GM21737 (cell line): ENCODE measurements at regions not wholly inside any gene's neighbourhood (a gene's known extent, or its start where the extent isn't known, plus 50 kb on each side); places are given as distances from the start of the nearest gene placed in this dataset.
"Not testable (repeated sequence)": the region's sequence is repeated elsewhere in the genome, so short reads cannot be mapped to it uniquely, and the experiment has no call there.

ENCODE experiments used
- ATAC-seq: cut with Tn5 transposase; IDR thresholded peaks from one replicate; pipeline ENCODE4 v1.9.1; 2021; ENCODE audit warnings: mild to moderate bottlenecking, moderate library complexity; ENCODE audit not compliant: unreplicated experiment

DNA sequence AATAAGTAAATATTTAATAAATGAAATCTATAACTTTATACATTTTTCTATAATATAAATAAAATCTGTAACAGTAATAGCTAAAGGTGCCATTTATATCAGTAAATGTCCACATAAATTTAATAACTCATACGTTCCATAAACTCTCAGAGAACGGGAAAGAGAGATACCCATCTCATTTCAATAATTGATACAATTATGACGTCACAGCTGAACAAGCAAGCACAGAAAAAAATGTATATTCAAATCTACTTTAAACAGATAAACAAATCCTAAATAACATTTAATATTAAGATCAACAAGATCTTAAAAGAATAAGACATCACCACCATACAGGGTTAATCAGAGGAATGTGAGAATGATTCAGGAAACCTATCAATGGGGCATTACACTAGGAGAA lies 1136.5 kb downstream of the TBC1D22A start:
- ATAC-seq: no peak

DNA sequence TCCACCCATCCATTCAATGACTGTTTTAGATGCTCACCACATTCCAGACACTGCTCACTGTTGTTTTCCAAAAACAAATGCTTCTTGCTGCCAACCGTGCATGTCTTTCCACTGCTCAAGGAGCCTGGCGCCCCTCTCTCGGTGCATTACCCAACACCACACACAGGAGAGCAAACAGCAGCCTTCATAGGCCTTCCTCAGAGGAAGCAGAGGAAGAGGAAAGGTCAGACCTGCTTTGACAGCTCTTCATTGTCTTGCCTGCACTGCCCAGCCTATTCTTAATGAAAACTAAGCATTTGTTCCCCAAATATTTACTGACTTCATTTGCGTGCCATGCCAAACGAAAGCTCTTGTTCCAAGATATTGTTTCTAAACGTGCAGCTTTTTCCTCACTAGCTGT lies 1129.2 kb downstream of the TBC1D22A start:
- ATAC-seq: no peak

DNA sequence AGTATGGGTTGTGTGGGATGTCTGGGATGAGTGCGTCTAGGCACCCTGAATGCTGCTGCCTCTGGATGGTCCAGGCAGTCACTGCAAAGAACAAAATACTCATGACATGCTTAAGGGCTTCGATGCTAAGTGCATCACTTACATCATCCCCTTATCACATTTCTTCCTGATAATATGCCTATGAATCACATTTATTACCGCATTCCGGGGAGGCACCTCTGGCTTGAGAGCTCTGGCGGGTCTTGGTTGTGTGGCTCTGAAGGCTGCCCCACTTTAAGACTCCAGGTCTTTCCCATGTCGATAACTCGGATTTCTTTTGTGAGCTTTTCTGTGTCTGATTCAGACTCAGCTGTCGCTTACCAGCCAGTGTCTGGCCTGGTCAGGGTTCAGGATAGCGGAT lies 1126.4 kb downstream of the TBC1D22A start:
- no peak for ATAC-seq

DNA sequence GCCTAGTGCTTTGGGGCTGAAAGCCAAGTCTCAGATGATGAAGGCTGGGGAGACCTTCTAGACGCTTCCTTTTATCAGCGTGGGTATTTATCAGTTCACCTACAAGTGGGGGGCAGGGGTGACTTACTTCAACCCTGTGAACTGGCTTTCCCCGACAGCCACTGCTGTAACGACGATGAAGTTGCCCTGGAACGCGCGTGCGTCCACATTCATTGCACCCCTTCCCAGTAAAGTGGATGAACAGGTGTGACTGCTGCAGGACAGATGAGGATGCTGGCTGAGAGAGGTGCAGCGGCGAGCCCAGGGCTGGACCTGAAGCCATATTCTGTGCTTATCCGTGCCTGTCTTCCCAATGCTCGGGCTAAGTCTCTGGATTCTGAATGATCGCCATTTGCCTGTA lies 1122.3 kb downstream of the TBC1D22A start:
- no peak for ATAC-seq

DNA sequence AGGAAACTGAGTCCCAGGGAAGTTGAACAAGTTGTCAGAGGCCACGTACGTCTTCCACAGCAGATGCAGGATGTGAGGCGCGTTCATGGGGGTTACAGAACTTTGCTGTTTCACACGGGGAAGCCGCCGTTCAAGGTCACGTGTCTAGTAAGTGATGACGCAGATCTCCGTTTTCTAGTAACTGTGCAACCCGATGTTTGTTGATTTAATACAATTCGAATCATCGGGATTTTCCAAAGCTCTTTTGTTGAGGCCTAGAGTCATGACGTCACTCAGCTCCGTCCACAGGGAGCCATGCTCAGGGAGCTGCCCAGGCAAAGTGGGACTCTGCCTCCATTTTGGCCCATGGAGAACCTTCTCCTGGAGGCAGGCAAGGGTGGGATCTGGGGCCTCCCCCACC lies 1121.8 kb downstream of the TBC1D22A start:
- ATAC-seq: no peak

DNA sequence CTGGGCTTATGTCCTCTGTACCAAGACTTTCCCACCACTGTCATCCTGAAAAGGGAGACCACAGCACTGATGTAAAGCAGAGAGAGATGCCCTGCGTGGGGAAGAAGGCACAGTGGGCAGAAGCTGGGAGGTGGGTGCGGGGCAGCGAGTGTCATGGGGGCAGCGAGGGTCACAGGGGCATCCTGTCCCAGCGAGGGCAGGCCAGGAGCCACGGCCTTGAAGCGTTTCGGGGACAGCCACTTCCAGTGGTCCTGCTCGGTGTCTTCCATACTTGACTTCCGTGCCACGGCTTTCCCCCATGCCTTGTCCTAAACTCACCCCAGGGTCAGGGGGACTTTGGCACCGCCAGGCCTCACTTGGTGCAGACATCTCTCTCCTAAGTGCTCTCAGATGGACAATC lies 1121.3 kb downstream of the TBC1D22A start:
- ATAC-seq: no peak

DNA sequence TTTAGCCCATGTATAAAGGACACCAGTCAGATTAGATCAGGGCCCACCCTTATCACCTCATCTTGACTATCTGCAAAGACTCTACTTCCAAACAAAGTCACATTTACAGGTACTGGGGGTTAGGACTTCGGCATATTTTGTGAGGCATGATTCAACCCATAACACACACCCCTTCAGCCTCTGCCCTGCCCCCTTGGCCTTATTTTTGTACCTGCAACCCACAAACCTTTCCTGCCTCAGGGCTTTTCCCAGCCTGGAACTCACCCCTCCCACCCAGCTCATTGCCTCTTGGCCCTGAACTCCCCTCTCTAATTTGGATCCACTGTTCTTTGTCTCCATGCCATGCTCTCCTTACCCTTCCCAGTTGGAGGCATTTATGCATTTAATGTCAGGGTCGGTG lies 1116.9 kb downstream of the TBC1D22A start:
- ATAC-seq: no peak

DNA sequence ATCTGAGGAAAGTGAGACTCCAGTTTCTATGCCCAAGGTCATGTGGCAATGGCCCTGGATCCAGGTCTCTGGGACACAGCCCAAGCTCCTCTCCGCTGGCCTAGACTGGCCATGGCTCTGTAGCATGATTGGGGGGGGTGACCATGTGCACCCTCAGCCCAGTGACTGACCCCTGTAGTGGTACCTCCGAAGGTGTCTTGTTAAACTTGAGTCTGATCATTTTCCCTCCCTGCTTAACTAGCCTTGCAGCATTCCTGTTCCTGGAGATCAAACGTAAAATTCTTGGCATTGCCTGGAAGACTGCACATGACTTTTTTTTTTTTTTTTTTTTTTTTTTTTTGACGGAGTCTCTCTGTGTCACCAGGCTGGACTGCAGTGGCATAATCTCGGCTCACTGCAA lies 1116.0 kb downstream of the TBC1D22A start:
- no peak for ATAC-seq

DNA sequence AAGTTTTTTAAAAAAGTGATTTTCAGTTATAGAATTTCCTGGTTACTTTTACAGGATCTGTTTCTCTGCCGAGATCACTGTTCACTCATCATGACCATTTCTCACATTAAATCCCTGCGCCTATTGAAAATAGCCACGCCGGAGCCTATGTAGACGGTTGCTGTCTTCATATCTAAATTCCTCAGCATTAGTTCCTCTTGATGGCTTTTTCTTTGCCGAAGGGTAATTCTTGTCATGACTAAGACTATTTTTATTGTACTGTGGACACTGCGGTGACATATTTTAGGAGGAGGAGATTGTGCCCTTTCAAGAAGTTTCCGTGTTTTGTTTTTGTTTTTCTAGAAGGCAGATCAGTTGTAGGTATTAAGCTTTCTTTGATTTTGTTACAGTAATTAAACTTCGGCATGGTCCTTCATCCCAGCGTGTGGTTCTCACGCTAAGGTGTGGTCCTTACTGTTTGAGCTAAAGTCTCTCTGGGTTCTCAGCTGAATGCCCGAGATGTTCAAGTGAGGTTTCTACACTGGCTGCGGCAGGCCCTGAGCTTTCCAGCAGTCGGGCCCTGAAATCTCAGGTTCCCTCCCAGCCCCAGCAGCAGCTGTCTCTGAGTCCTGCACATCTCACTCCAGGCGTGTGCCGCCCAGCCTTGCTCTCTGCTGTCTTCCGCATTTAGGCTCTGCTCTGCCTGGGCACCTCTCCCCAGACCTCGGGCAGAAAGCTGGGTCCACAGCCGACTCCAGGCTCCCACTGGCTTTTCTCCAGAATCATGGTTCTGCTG lies 1110.5 kb downstream of the TBC1D22A start:
- ATAC-seq: no peak

DNA sequence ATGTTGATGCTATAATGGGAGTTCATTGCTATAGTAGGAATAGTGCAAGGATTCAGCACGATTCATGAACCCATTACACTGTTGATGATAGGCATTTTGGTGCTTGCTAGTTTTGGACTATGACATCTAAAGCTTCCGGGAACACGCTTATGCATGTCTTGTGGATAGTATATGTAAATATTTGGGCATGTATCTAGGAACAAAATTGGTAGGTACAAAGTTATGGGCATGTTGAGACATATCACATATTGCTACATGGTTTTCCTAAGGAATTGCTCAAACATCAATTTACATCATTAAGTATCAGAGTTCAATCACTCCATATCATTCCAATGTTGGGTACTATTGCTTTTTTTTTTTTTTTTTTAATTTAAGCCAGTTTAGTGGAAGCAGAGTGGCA lies 1103.2 kb downstream of the TBC1D22A start:
- no peak for ATAC-seq

DNA sequence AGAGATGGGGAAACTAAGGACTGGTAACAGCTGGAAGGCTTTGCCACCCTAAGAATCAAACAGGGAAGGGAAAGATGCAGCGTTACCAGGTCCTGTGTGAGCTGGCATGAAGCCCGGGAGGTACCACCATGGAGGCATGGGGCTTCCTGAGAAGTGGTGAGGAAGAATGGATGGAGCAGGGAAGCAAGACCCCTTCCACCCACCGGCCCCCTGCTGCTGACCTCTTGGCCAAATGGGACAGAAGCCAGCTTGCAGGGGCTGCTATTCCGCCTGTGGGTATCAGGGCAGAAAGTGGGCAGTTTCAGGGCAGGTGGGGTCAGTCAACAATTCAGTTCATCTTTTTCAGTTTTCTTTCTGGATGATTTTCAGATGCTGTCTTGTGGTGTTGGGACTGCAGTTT lies 1099.9 kb downstream of the TBC1D22A start:
- ATAC-seq: no peak

DNA sequence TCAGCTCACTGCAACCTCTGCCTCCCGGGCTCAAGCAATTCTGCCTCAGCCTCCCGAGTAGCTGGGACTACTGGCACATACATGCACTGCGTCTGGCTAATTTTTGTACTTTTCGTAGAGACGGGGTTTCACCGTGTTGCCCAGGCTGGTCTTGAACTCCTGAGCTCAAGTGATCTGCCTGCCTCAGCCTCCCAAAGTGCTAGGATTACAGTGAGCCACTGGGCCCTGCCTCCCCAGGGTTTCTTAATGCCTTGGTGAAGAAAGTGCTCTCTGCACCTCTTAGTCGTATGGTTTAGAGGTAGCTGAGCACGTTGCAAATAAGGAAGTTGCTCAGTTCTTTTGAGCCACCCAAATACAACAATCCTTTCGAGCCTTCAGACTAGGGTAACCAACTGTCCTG lies 1098.5 kb downstream of the TBC1D22A start:
- ATAC-seq: not testable (repeated sequence)

DNA sequence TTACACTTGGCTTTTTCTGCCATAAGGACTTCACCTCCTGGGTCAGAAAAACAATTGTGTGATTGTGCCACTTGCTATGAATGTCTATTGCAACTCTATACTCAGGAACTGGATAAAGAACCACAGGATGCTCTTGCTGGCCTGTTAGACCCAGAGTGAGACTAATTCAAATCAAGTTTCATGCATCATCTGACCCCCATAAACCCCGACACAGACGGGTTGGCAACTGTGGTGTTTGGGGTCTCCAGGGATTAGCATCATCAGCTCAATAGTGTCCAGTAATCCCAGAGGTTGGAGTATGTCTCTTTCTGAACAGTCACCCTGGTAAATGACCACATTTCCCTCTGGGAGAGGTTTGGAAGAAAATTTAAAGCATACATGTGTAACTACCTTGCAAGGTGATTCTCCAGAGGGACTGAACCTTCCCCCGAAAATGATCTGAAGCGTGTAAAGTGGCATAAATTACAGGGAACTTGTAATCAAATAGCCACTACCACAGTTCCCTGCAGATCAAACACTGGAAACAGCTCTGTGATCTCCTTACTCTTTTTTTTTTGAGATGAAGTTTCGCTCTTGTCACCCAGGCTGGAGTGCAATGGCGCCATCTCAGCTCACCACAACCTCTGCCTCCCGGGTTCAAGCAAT lies 1097.6 kb downstream of the TBC1D22A start:
- ATAC-seq: no peak

DNA sequence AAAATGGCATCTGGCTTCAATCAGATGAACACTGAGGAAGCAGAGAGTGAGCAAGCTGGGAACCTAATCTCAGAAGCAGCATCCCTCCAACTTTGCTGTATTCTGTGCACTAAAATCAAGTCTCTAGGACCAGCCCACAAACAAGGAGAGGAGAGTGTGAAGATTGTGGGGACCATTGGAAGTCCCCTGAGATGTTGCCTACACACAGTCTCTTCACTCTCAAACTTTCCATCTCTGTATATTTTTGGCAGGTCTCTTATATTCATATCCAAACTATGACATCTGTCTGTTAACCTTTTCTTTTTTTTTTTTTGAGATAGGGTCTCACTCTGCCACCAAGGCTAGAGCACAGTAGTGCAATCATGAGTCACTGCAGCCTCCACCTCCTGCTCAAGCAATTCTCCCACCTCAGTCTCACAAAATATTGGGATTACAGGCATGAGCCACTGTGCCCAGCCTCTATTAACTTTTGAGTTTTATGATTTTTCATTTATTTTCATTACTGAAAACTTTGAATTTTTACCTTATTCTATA lies 1096.4 kb downstream of the TBC1D22A start:
- no peak for ATAC-seq

DNA sequence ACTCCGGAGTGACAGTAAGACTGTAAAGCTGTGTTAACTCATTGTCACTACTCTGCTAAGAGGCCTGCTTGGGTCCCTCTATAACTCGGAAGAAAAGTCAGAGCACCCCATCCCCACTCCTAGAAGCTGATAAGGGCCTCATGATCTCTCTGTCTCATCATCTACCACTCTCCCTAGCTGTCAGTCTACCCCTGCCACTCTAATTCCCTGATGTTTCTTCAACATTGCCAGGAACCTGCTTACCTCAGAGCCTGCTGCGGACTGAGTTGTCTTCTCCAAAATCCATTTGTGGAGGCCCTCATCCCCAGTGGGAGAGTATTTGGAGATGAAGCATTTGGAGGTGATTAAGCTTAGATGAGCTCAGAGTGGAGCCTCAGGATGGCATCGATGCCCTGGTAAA lies 1092.2 kb downstream of the TBC1D22A start:
- no peak for ATAC-seq

DNA sequence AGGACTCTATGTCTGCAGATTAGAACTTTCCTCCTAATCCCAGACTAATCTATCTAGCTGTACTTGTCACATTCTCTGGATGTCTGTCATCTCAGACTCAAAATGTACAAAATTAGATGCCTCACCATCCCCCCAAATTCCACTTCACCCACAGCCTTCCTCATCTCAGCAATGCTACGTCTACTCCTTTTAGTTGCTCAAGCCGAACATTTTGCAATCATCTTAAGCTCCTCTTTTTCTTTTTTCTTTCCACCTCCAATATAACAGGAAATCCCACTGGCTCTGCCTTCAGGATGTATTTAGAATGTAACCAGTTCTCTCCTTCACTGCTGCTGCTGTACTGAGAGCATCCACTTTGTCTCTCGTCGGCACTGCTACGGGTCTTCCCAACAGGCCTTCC lies 1091.8 kb downstream of the TBC1D22A start:
- ATAC-seq: no peak

DNA sequence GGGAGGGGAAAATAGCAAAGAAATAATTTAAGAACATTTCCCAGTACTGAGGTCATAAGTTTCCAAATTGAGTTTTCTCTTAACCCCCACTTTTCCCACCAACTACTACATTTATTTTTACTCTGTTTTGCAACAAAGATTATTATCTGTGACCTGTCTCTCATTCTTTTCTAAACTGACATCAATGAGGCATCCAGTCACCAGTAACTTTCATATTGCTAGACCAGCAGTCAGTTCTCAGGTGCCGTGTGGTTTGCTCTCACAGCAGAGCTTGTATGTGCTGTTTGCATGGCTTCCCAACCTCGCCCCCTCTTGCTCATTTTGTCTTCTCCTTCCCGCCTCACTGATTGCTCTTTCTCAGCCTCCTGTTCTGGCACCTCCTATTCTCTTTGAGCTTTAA lies 1091.3 kb downstream of the TBC1D22A start:
- no peak for ATAC-seq

DNA sequence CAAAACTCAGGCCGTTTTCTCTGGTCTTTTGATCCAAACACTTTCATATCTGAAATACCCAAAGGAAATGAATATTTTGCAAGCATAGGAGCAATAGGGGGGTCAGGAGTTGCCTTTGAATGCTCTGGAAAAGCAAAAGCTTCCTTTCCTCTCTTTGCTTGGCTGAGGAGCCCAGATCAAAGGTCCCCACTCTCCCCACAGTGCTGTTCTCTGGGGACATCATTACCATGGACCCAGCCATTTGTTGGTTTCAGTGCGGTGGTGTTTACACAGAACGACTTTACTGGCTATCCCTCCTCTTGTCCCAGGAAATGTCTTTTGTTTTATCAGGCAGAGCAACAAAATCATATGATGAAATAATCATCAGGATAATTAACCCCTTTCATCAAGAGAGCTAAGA lies 1089.1 kb downstream of the TBC1D22A start:
- ATAC-seq: no peak

DNA sequence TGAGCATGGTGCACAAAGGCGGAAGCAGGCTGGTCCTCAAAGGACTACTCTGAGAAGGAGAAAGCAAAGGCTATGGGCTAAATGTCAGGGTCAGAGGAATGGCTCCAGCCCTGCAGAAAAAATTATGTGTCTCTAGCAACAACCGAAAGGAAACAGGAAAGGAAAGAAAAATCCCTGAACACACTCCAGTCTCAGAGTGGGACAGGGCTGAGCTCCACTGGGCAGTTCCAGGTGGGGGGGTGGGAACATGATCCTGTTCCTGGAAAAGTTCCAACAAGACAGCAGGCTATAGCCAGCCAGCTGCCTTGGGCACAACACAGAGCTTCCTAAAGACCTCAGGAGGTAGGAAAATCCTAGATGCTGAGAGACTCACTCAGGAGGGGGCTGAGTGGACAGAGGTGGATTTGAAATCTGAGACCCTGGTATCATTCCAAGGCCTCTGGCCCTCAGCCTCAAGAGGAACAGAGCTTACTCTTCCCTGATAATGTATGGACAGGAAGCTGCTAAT lies 1088.2 kb downstream of the TBC1D22A start:
- ATAC-seq: no peak

DNA sequence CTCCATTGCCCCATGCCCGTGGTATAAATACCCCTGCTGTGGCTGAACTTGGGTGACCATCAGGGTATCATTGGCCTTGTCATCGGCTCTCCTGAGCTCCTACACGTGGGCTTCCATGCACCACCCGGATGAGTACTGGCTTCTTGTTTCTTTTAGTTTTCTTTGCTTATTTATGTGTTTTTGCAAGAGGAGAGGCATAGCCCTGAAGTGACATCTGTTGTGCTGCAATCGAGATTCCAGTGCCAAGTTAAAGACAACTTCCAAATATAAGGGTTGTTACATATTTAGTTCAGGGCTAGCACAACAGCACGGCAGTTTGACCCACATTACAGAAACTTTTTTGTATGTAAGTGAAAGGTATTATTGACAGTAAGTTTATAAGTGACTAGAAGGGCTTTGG lies 1087.1 kb downstream of the TBC1D22A start:
- no peak for ATAC-seq

DNA sequence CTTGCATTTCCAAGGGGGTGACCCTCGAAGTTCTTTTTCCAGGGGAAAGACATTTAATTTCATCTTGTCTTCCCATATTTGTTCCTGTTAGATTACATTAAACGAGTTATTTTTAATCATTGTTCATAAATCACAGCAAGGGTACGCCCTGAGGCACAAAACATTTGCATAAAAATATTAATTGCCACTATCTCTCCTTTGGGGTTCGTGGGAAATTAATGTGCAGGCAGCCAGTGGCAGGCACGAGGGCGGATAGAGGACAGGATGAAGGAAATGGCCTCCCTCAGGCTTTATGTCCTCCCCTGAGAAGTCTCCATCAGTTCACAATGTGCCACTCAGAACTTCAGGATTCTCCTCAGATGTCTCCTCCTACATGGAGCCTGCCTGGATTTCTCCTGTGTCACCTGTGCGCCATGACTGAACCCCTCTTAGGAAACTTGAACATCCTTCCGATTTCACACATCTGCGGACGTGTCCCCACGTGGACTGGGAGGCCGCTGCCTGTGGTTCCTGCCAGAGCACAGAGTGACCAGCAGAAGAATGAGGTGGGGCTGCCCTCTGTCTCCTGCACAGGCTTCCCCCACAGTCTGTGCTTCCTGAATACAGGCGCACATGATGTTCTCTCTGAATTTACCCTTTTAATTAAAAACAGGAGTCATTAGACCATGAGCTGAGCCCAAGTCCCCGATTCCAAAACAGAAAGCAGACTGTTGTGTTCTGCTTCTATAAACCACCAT lies 1085.9 kb downstream of the TBC1D22A start:
- ATAC-seq: no peak
